ENCODE measurements at regions not wholly inside any gene's neighbourhood (a gene's known extent, or its start where the extent isn't known, plus 50 kb on each side); places are given as distances from the start of the nearest gene placed in this dataset.

DNA sequence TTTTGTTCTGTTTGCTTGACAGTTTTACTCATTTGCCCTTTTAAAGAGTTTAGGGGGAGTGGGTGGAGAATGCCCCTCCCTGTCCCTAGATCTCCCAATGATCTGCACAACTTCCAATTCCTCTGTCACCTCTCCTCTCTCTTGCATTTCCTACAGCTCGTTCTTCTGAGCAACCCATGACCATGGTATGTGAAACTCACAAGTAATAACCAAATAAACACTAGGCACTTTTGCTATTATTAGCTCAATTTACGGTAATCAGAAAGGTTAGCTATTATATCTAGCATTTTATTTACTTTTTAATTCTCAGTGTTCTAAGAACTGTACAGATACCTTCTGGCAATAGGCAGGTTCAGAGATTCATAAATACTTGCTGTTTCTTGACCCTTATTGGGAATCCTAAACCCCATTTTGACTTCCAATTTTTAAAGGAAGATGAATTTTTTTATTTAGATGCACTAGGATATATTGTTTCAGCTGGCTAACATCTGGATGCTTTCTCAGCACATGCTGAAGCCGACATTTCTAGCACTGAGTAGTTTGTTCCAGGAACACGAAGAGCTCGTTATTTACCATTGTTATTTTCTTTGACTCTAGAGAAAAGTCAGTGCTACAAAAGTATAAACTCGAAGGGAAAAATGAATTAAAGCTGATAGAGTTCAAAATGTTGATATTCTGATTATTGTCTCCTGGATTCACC lies 194.7 kb upstream of the TLL1 start:
- Histone ChIP-seq H3K4me1 (ENCODE audit: insufficient read depth, low read length, poor library complexity, severe bottlenecking) (no peaks in the 10 kb centered on the region), H3K27me3 (replicated peaks; ENCODE audit: insufficient read depth, low read depth, low read length, poor library complexity) (no peaks in the 10 kb centered on the region), H3K4me3 (ENCODE audit: low read depth, low read length, poor library complexity, severe bottlenecking) (no peak overlapping the region), H3K36me3 (ENCODE audit: insufficient read depth, low read length, poor library complexity, severe bottlenecking) (no peaks in the 10 kb centered on the region), H3K27ac (ENCODE audit: low read depth, low read length, poor library complexity, severe bottlenecking) (no peak overlapping the region), H3K9me3 (ENCODE audit: low read depth, low read length, poor library complexity, severe bottlenecking) (no peaks in the 10 kb centered on the region)
- ChIA-PET CTCF (no interaction called here), POLR2A (ENCODE audit: low non-redundant PET) (no interaction called here)
- no TSS peak for BruUV-seq (replicated peaks)
- no peak for TF ChIP-seq EZH2 (IDR thresholded peaks at IDR 0.05; ENCODE audit: borderline replicate concordance, low read depth, low read length, poor library complexity, severe bottlenecking)
- TF ChIP-seq, protein P1, sequence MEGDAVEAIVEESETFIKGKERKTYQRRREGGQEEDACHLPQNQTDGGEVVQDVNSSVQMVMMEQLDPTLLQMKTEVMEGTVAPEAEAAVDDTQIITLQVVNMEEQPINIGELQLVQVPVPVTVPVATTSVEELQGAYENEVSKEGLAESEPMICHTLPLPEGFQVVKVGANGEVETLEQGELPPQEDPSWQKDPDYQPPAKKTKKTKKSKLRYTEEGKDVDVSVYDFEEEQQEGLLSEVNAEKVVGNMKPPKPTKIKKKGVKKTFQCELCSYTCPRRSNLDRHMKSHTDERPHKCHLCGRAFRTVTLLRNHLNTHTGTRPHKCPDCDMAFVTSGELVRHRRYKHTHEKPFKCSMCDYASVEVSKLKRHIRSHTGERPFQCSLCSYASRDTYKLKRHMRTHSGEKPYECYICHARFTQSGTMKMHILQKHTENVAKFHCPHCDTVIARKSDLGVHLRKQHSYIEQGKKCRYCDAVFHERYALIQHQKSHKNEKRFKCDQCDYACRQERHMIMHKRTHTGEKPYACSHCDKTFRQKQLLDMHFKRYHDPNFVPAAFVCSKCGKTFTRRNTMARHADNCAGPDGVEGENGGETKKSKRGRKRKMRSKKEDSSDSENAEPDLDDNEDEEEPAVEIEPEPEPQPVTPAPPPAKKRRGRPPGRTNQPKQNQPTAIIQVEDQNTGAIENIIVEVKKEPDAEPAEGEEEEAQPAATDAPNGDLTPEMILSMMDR (conservative IDR thresholded peaks at IDR 0.05; ENCODE audit: low read depth, low read length): no peak
- intact Hi-C loops (cut with micrococcal nuclease; ENCODE audit: unreplicated experiment): no loop called here
- DNase-seq (ENCODE audit: low spot score): no peak

DNA sequence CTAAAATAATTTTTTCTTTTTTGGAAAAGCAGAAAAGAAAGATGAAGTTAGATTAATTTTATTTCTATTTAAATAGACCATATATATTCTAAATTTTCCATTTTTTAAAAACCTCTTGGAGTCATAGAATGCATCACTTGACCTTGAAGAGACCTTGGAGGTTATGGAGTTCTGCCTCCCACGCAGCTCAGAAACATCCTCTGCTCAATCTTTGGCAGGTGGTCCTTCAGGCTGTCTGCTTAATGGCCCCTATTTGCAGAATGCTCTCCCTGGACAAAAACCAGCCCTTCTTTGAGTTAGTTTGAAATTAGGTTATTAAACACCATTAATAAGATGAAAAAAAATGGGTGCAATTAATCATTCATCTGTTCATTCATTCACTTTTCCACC lies 194.1 kb upstream of the TLL1 start:
- intact Hi-C loops (cut with micrococcal nuclease; ENCODE audit: unreplicated experiment): no loop called here
- Histone ChIP-seq H3K36me3 (ENCODE audit: insufficient read depth, low read length, poor library complexity, severe bottlenecking) (no peaks in the 10 kb centered on the region), H3K4me3 (ENCODE audit: low read depth, low read length, poor library complexity, severe bottlenecking) (no peak overlapping the region), H3K9me3 (ENCODE audit: low read depth, low read length, poor library complexity, severe bottlenecking) (no peaks in the 10 kb centered on the region), H3K4me1 (ENCODE audit: insufficient read depth, low read length, poor library complexity, severe bottlenecking) (no peaks in the 10 kb centered on the region), H3K27ac (ENCODE audit: low read depth, low read length, poor library complexity, severe bottlenecking) (no peak overlapping the region), H3K27me3 (replicated peaks; ENCODE audit: insufficient read depth, low read depth, low read length, poor library complexity) (no peaks in the 10 kb centered on the region)
- BruUV-seq (replicated peaks): no TSS peak
- no peak for DNase-seq (ENCODE audit: low spot score)
- ChIA-PET POLR2A (ENCODE audit: low non-redundant PET) (no interaction called here), CTCF (no interaction called here)
- no peak for TF ChIP-seq EZH2 (IDR thresholded peaks at IDR 0.05; ENCODE audit: borderline replicate concordance, low read depth, low read length, poor library complexity, severe bottlenecking)
- TF ChIP-seq, protein P1 (conservative IDR thresholded peaks at IDR 0.05; ENCODE audit: low read depth, low read length): no peak

DNA sequence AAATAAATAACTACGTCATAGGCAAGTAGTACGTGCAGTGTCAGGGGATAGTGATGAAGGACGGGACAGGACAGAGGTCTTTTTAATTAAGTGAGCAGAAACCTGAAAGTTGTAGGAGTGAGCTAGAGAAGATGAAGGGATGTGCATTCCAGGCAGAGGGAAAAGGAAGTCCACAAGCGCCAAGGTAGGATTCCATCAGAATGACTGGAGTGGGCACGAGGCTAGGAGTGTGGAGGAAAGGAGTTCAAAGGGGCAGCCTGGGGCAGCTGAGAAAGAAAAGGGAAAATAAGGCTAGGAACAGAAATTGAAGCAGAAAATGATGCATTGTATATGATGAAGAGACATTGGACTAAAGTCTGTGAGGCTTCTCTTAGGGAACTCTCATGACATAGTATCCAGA lies 192.2 kb upstream of the TLL1 start:
- no TSS peak for BruUV-seq (replicated peaks)
- POLR2A ChIA-PET (ENCODE audit: low non-redundant PET): no interaction called here
- CTCF ChIA-PET: no interaction called here
- no peaks in the 10 kb centered on the region for H3K9me3 ChIP-seq (ENCODE audit: low read depth, low read length, poor library complexity, severe bottlenecking)
- no peak for DNase-seq (ENCODE audit: low spot score)
- H3K36me3 ChIP-seq (ENCODE audit: insufficient read depth, low read length, poor library complexity, severe bottlenecking): no peaks in the 10 kb centered on the region
- intact Hi-C loops (cut with micrococcal nuclease; ENCODE audit: unreplicated experiment): no loop called here
- no peaks in the 10 kb centered on the region for H3K27me3 ChIP-seq (replicated peaks; ENCODE audit: insufficient read depth, low read depth, low read length, poor library complexity)
- no peaks in the 10 kb centered on the region for H3K4me1 ChIP-seq (ENCODE audit: insufficient read depth, low read length, poor library complexity, severe bottlenecking)
- no peak overlapping the region for H3K4me3 ChIP-seq (ENCODE audit: low read depth, low read length, poor library complexity, severe bottlenecking)
- TF ChIP-seq, protein P1 (conservative IDR thresholded peaks at IDR 0.05; ENCODE audit: low read depth, low read length): no peak
- TF ChIP-seq EZH2 (IDR thresholded peaks at IDR 0.05; ENCODE audit: borderline replicate concordance, low read depth, low read length, poor library complexity, severe bottlenecking): no peak
- H3K27ac ChIP-seq (ENCODE audit: low read depth, low read length, poor library complexity, severe bottlenecking): no peak overlapping the region

Measured in A673 (cell line).